ENCODE measurements at regions not wholly inside any gene's neighbourhood (a gene's known extent, or its start where the extent isn't known, plus 50 kb on each side); places are given as distances from the start of the nearest gene placed in this dataset.

- no peaks in the 10 kb centered on the region for H3K79me2 ChIP-seq (ENCODE audit: control insufficient read depth, insufficient read depth, low read length)
- no peaks in the 10 kb centered on the region for H3K27me3 ChIP-seq (ENCODE audit: control insufficient read depth, extremely low read depth, insufficient read depth, low read length)
- DNase-seq (ENCODE audit: low read depth, low spot score) (no peak), FAIRE-seq (no peak)
- no peaks in the 10 kb centered on the region for H3K9me3 ChIP-seq (ENCODE audit: control insufficient read depth, low read depth, low read length)
- H3K9ac ChIP-seq (ENCODE audit: control insufficient read depth, extremely low read depth, insufficient read depth, low read length): no peak overlapping the region
- H3K36me3 ChIP-seq (ENCODE audit: control insufficient read depth in 2 of 2, extremely low read depth in 1 of 2, insufficient read depth in 2 of 2, low read length in 2 of 2): no peaks in the 10 kb centered on the region
- dilution Hi-C loops (cut with MboI; ENCODE audit: extremely low pct_ligation_motif_present, low sequenced_read_pairs): no loop called here
- no peaks in the 10 kb centered on the region for H3K4me1 ChIP-seq (ENCODE audit: control insufficient read depth, extremely low read depth, insufficient read depth, low read length)
- no peak overlapping the region for H3K4me2 ChIP-seq (ENCODE audit: control insufficient read depth, extremely low read depth, insufficient read depth, low read depth, low read length)
- H3K4me3 ChIP-seq (ENCODE audit: control insufficient read depth in 2 of 3, extremely low read depth in 1 of 3, insufficient read depth in 2 of 3, low read depth in 1 of 3, low read length in 3 of 3): no peak overlapping the region
- no peaks in the 10 kb centered on the region for H3K9me1 ChIP-seq (ENCODE audit: control insufficient read depth, extremely low read depth, insufficient read depth, low read length)
- H4K20me1 ChIP-seq (ENCODE audit: control insufficient read depth, extremely low read depth, insufficient read depth, low read length): no peaks in the 10 kb centered on the region
- TF ChIP-seq EZH2 (IDR thresholded peaks at IDR 0.05; ENCODE audit: low read length): no peak
- H3K27ac ChIP-seq (ENCODE audit: control insufficient read depth, insufficient read depth, low read length): no peak overlapping the region
- H2AFZ ChIP-seq (ENCODE audit: control insufficient read depth, low read length): no peak overlapping the region
Measured at GRCh38 chr9:1723522-1724015, 291.6 kb upstream of the SMARCA2 start.

- DNase-seq (ENCODE audit: low read depth, low spot score) (no peak), FAIRE-seq (no peak)
- no peak overlapping the region for H3K4me3 ChIP-seq (ENCODE audit: control insufficient read depth in 2 of 3, extremely low read depth in 1 of 3, insufficient read depth in 2 of 3, low read depth in 1 of 3, low read length in 3 of 3)
- no peak overlapping the region for H3K4me2 ChIP-seq (ENCODE audit: control insufficient read depth, extremely low read depth, insufficient read depth, low read depth, low read length)
- H3K9me1 ChIP-seq (ENCODE audit: control insufficient read depth, extremely low read depth, insufficient read depth, low read length): no peaks in the 10 kb centered on the region
- H3K36me3 ChIP-seq (ENCODE audit: control insufficient read depth in 2 of 2, extremely low read depth in 1 of 2, insufficient read depth in 2 of 2, low read length in 2 of 2): no peaks in the 10 kb centered on the region
- TF ChIP-seq EZH2 (IDR thresholded peaks at IDR 0.05; ENCODE audit: low read length) (no peak), CTCF (optimal IDR thresholded peaks at IDR 0.05 in 1 of 3, IDR thresholded peaks at IDR 0.05 in 1 of 3, conservative IDR thresholded peaks at IDR 0.05 in 1 of 3; ENCODE audit: extremely low read depth in 1 of 3, insufficient read depth in 2 of 3, low read length in 3 of 3) (peak in 1 of 3 experiments; percentile 9)
- no peak overlapping the region for H2AFZ ChIP-seq (ENCODE audit: control insufficient read depth, low read length)
- H3K4me1 ChIP-seq (ENCODE audit: control insufficient read depth, extremely low read depth, insufficient read depth, low read length): no peaks in the 10 kb centered on the region
- H3K9ac ChIP-seq (ENCODE audit: control insufficient read depth, extremely low read depth, insufficient read depth, low read length): no peak overlapping the region
- dilution Hi-C loops (cut with MboI; ENCODE audit: extremely low pct_ligation_motif_present, low sequenced_read_pairs): no loop called here
- no peaks in the 10 kb centered on the region for H3K9me3 ChIP-seq (ENCODE audit: control insufficient read depth, low read depth, low read length)
- H3K27me3 ChIP-seq (ENCODE audit: control insufficient read depth, extremely low read depth, insufficient read depth, low read length): no peaks in the 10 kb centered on the region
- no peaks in the 10 kb centered on the region for H3K79me2 ChIP-seq (ENCODE audit: control insufficient read depth, insufficient read depth, low read length)
- no peak overlapping the region for H3K27ac ChIP-seq (ENCODE audit: control insufficient read depth, insufficient read depth, low read length)
- no peaks in the 10 kb centered on the region for H4K20me1 ChIP-seq (ENCODE audit: control insufficient read depth, extremely low read depth, insufficient read depth, low read length)
Measured at GRCh38 chr9:1726993-1727759, 288.0 kb upstream of the SMARCA2 start.
